ENCODE measurements at regions not wholly inside any gene's neighbourhood (a gene's known extent, or its start where the extent isn't known, plus 50 kb on each side); places are given as distances from the start of the nearest gene placed in this dataset.

DNA sequence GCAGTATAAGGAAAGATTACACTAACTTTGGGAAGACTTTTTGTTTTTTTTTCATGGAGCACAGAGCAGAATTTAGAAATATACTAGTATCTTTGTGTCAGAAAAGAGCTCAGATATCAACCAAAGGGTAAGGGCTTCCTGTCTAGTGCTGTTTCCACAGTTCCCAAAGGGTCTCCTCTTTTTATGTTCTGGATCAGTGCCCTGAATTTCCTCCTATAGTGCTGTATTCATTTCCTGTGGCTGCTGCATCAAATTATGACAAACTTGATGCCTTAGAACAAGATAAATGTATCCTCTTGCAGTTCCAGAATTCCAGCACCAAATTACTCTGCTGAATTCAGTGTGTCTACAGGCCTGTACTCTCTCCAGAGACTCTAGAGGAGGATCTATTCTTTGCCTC, 219.8 kb upstream of the THRB start:
- TF ChIP-seq CTCF (IDR thresholded peaks at IDR 0.05; ENCODE audit: low read length), result no peak
- no peak for TF ChIP-seq EZH2phosphoT487 (IDR thresholded peaks at IDR 0.05; ENCODE audit: low read length)
